ENCODE measurements at regions not wholly inside any gene's neighbourhood (a gene's known extent, or its start where the extent isn't known, plus 50 kb on each side); places are given as distances from the start of the nearest gene placed in this dataset.

DNA sequence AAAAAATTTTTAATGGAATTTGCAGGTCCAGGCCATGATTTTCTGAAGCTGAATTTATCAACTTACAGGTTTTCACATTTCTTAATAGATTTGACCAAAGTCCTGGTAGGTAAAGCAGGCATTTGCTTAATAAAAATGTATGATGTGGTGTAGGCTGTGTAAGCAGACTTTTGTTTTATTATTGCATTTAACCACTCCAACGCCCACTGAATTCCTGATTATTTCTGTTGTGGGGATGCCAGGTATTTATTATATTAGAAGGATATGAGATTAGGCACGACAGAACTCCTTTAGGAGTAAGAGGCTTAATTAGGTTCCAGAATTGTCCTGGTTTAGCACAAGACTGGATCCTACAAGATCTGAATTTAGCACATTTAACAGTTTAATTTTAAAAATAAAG, 111.1 kb downstream of the ADCYAP1 start (continued):
- TF ChIP-seq, protein P1, sequence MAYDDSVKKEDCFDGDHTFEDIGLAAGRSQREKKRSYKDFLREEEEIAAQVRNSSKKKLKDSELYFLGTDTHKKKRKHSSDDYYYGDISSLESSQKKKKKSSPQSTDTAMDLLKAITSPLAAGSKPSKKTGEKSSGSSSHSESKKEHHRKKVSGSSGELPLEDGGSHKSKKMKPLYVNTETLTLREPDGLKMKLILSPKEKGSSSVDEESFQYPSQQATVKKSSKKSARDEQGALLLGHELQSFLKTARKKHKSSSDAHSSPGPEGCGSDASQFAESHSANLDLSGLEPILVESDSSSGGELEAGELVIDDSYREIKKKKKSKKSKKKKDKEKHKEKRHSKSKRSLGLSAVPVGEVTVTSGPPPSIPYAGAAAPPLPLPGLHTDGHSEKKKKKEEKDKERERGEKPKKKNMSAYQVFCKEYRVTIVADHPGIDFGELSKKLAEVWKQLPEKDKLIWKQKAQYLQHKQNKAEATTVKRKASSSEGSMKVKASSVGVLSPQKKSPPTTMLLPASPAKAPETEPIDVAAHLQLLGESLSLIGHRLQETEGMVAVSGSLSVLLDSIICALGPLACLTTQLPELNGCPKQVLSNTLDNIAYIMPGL (CRISPR knock-in tag; IDR thresholded peaks at IDR 0.05), result no peak

DNA sequence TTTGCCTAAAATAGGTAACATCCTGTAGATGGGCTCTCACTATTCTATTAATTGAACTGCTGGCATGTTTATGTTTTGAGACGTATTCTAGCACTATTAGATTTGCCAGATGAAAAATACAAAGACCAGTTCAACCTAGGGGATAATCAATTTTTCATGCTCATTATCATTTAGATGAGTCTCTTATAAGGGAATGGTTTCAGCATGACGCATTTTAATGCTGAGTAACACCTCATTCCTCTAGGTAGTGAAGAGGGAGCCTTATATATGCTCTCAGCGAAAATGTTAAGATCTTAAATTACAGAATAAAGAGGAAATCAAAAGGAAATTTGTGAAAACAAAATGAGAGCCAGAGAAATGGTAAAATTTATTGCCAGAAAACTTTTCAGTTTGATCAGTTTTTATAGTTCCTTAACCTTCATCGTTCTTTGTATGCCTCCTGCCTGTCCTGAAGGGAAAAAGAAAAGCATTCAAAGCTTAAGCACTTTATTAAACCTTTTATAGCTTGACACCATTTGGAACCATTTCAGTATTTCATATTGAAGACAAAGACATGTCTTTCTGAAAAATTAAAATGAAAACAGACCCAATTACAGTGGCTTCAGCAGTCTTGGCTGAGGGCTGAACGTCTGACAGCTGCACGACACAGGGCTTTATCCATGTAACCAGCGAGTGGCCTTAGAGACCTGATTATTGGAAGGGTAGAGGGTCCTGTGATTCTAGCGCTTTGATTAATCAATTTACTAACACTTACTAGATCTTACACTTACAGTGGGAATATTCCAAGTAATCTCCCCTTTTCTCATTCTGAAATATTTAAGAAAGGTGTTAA, 112.8 kb downstream of the ADCYAP1 start:
- ChIA-PET POLR2A (no interaction called here), CTCF (interaction anchor here (0.7 to 1.4 kb wide), 2 partner anchors 45 to 56 kb away, joined by 4 to 5 read pairs; no protein-coding TSS in a partner anchor)
- Mint-ChIP-seq H3K9me3 (no peaks in the 10 kb centered on the region), H3K4me1 (peaks cover 59% of the 10 kb centered on the region), H3K36me3 (no peaks in the 10 kb centered on the region), H3K27ac (no peak overlapping the region), H3K27me3 (ENCODE audit: low read depth) (peaks cover 29% of the 10 kb centered on the region), H3K4me3 (no peak overlapping the region)
- ATAC-seq, result 0 out of 2 replicates have a peak, but pooled peaks have one; percentile 29
- DNase-seq (ENCODE audit: low spot score), result no peak
- TF ChIP-seq EMX1 (CRISPR knock-in tag; IDR thresholded peaks at IDR 0.05) (no peak), ZBTB21 (CRISPR knock-in tag; IDR thresholded peaks at IDR 0.05; ENCODE audit: borderline replicate concordance) (no peak), GRHL2 (CRISPR knock-in tag; IDR thresholded peaks at IDR 0.05; ENCODE audit: insufficient replicate concordance, severe bottlenecking) (no peak), KAT7 (CRISPR knock-in tag; IDR thresholded peaks at IDR 0.05; ENCODE audit: borderline replicate concordance) (no peak), GABPB1 (CRISPR knock-in tag; IDR thresholded peaks at IDR 0.05) (no peak), FOXK1 (CRISPR knock-in tag; IDR thresholded peaks at IDR 0.05) (no peak), FOXP1 (CRISPR knock-in tag; IDR thresholded peaks at IDR 0.05; ENCODE audit: borderline replicate concordance) (no peak), ATF1 (CRISPR knock-in tag; IDR thresholded peaks at IDR 0.05) (no peak), ZNF317 (CRISPR knock-in tag; IDR thresholded peaks at IDR 0.05; ENCODE audit: borderline replicate concordance, low read depth) (no peak), NR1H2 (CRISPR knock-in tag; IDR thresholded peaks at IDR 0.05) (no peak), ZNF396 (CRISPR knock-in tag; IDR thresholded peaks at IDR 0.05; ENCODE audit: borderline replicate concordance) (no peak), OVOL2 (CRISPR knock-in tag; IDR thresholded peaks at IDR 0.05; ENCODE audit: borderline replicate concordance) (no peak)
- TF ChIP-seq, protein P2, sequence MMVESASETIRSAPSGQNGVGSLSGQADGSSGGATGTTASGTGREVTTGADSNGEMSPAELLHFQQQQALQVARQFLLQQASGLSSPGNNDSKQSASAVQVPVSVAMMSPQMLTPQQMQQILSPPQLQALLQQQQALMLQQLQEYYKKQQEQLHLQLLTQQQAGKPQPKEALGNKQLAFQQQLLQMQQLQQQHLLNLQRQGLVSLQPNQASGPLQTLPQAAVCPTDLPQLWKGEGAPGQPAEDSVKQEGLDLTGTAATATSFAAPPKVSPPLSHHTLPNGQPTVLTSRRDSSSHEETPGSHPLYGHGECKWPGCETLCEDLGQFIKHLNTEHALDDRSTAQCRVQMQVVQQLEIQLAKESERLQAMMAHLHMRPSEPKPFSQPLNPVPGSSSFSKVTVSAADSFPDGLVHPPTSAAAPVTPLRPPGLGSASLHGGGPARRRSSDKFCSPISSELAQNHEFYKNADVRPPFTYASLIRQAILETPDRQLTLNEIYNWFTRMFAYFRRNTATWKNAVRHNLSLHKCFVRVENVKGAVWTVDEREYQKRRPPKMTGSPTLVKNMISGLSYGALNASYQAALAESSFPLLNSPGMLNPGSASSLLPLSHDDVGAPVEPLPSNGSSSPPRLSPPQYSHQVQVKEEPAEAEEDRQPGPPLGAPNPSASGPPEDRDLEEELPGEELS (CRISPR knock-in tag; IDR thresholded peaks at IDR 0.05), result no peak
- TF ChIP-seq, protein P3, sequence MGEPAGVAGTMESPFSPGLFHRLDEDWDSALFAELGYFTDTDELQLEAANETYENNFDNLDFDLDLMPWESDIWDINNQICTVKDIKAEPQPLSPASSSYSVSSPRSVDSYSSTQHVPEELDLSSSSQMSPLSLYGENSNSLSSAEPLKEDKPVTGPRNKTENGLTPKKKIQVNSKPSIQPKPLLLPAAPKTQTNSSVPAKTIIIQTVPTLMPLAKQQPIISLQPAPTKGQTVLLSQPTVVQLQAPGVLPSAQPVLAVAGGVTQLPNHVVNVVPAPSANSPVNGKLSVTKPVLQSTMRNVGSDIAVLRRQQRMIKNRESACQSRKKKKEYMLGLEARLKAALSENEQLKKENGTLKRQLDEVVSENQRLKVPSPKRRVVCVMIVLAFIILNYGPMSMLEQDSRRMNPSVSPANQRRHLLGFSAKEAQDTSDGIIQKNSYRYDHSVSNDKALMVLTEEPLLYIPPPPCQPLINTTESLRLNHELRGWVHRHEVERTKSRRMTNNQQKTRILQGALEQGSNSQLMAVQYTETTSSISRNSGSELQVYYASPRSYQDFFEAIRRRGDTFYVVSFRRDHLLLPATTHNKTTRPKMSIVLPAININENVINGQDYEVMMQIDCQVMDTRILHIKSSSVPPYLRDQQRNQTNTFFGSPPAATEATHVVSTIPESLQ (CRISPR knock-in tag; IDR thresholded peaks at IDR 0.05), result no peak
- TF ChIP-seq, protein P4, sequence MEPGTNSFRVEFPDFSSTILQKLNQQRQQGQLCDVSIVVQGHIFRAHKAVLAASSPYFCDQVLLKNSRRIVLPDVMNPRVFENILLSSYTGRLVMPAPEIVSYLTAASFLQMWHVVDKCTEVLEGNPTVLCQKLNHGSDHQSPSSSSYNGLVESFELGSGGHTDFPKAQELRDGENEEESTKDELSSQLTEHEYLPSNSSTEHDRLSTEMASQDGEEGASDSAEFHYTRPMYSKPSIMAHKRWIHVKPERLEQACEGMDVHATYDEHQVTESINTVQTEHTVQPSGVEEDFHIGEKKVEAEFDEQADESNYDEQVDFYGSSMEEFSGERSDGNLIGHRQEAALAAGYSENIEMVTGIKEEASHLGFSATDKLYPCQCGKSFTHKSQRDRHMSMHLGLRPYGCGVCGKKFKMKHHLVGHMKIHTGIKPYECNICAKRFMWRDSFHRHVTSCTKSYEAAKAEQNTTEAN (CRISPR knock-in tag; IDR thresholded peaks at IDR 0.05), result no peak
- TF ChIP-seq, protein P5, sequence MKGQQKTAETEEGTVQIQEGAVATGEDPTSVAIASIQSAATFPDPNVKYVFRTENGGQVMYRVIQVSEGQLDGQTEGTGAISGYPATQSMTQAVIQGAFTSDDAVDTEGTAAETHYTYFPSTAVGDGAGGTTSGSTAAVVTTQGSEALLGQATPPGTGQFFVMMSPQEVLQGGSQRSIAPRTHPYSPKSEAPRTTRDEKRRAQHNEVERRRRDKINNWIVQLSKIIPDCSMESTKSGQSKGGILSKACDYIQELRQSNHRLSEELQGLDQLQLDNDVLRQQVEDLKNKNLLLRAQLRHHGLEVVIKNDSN (CRISPR knock-in tag; IDR thresholded peaks at IDR 0.05), result no peak
- TF ChIP-seq, protein P6, sequence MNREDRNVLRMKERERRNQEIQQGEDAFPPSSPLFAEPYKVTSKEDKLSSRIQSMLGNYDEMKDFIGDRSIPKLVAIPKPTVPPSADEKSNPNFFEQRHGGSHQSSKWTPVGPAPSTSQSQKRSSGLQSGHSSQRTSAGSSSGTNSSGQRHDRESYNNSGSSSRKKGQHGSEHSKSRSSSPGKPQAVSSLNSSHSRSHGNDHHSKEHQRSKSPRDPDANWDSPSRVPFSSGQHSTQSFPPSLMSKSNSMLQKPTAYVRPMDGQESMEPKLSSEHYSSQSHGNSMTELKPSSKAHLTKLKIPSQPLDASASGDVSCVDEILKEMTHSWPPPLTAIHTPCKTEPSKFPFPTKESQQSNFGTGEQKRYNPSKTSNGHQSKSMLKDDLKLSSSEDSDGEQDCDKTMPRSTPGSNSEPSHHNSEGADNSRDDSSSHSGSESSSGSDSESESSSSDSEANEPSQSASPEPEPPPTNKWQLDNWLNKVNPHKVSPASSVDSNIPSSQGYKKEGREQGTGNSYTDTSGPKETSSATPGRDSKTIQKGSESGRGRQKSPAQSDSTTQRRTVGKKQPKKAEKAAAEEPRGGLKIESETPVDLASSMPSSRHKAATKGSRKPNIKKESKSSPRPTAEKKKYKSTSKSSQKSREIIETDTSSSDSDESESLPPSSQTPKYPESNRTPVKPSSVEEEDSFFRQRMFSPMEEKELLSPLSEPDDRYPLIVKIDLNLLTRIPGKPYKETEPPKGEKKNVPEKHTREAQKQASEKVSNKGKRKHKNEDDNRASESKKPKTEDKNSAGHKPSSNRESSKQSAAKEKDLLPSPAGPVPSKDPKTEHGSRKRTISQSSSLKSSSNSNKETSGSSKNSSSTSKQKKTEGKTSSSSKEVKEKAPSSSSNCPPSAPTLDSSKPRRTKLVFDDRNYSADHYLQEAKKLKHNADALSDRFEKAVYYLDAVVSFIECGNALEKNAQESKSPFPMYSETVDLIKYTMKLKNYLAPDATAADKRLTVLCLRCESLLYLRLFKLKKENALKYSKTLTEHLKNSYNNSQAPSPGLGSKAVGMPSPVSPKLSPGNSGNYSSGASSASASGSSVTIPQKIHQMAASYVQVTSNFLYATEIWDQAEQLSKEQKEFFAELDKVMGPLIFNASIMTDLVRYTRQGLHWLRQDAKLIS (CRISPR knock-in tag; IDR thresholded peaks at IDR 0.05; ENCODE audit: borderline replicate concordance), result no peak

Measured in WTC11 (cell line).